GM13976 (cell line): ENCODE measurements at regions not wholly inside any gene's neighbourhood (a gene's known extent, or its start where the extent isn't known, plus 50 kb on each side); places are given as distances from the start of the nearest gene placed in this dataset.

ENCODE experiments used
- DNase-seq: peaks from one replicate; pipeline ENCODE4 v3.0.0; 2012; ENCODE audit warnings: low spot score
- in situ Hi-C: fragments of 300-500 bp; cut with MboI; formaldehyde crosslinking; loops from one replicate; pipeline ENCODE4 v1.12.0; 2022; ENCODE audit warnings: low sequenced_read_pairs, mixed read lengths, inconsistent platforms; ENCODE audit not compliant: unreplicated experiment
- TF ChIP-seq, protein P1 (sequence below): IDR thresholded peaks from 2 replicates; pipeline ENCODE4 v1.5.1; 2012; ENCODE audit warnings: borderline replicate concordance, mild to moderate bottlenecking; ENCODE audit not compliant: insufficient read depth; ENCODE audit errors: extremely low read depth, missing control alignments, control extremely low read depth

- DNase-seq, result no peak
- in situ Hi-C loops, result no loop called here
- TF ChIP-seq, protein P1, sequence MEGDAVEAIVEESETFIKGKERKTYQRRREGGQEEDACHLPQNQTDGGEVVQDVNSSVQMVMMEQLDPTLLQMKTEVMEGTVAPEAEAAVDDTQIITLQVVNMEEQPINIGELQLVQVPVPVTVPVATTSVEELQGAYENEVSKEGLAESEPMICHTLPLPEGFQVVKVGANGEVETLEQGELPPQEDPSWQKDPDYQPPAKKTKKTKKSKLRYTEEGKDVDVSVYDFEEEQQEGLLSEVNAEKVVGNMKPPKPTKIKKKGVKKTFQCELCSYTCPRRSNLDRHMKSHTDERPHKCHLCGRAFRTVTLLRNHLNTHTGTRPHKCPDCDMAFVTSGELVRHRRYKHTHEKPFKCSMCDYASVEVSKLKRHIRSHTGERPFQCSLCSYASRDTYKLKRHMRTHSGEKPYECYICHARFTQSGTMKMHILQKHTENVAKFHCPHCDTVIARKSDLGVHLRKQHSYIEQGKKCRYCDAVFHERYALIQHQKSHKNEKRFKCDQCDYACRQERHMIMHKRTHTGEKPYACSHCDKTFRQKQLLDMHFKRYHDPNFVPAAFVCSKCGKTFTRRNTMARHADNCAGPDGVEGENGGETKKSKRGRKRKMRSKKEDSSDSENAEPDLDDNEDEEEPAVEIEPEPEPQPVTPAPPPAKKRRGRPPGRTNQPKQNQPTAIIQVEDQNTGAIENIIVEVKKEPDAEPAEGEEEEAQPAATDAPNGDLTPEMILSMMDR, result no peak
Observed at GRCh38 chr5:167872791-167873190, 418.7 kb upstream of the WWC1 start.

DNA sequence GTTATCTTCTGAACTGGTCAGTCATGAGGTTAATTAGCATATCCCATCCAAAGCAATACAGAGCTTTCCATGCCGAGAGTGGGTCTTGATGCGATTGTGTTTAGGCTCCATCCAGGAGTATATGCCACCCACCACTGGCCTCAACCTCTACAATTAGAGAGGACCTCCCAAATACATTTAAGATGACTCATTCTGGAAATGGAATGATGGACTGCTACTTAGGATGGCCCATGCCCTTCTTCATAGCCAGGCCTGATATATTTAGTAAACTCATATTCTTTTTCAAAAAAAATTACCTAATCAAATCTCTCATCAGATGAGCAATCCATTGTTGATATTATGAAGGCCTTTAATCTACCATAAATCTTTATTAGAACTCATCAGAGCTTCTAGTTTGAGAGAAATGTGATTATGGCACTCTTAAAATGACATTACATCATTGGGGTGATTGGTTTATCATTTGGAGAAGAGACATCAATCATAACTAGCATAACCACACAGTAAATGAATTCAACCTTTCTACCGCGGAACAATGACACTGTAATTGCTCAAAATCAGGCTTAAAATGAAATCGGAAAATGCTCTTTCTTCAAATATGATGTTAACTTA lies 414.2 kb upstream of the WWC1 start:
- in situ Hi-C loops, result no loop called here
- no peak for DNase-seq
- TF ChIP-seq, protein P1, result no peak

- TF ChIP-seq, protein P1, result no peak
Observed at GRCh38 chr5:167877924-167878323, 413.5 kb upstream of the WWC1 start.

GRCh38 chr5:167880420-167880819 lies 411.0 kb upstream of the WWC1 start:
- TF ChIP-seq, protein P1, result no peak
- in situ Hi-C loops, result no loop called here
- DNase-seq, result no peak

More at GRCh38 chr5:167877924-167878323, 413.5 kb upstream of the WWC1 start:
- DNase-seq, result no peak
- in situ Hi-C loops, result no loop called here

DNA sequence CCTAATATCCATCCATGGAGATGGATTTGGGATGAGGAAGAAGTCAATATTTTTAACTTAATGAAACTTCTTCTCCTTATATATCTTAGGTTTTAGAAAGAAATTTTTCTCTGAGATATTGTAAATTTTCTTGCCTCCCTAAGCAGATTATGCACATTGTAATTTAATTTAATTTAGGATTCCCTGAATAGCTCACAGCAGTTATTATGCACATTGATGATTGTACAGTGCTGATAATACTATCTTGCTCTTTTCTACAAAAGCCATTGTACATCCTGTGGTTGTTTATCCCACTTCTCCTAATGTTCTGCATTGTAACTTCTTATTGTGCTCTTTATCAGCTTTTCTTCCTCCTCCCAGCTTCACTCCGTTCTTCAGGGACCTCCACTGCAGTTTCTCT lies 410.4 kb upstream of the WWC1 start:
- in situ Hi-C loops, result no loop called here
- DNase-seq, result no peak

DNA sequence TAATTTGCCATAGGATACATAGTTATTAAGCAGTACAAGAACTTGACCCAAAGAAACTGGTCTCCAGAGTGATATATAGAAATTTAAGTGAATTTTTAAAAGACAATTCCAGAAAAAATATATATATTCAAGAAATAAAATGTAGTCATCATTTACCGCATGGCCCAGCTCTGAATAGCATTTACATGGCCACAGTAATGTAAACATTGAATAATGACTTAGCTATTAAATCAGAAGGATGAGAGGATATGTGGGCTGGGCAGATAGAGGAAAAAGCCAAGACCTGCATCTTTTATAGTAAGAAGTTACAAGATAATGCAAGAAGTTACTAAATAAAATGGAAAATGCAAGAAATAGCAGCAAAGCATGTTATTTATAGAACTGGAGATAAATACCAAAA lies 405.2 kb upstream of the WWC1 start:
- in situ Hi-C loops, result no loop called here
- no peak for DNase-seq
- TF ChIP-seq, protein P1, result no peak

More for the DNA sequence above, 410.4 kb upstream of the WWC1 start:
- TF ChIP-seq, protein P1, result no peak
